ENCODE measurements at regions not wholly inside any gene's neighbourhood (a gene's known extent, or its start where the extent isn't known, plus 50 kb on each side); places are given as distances from the start of the nearest gene placed in this dataset.

DNA sequence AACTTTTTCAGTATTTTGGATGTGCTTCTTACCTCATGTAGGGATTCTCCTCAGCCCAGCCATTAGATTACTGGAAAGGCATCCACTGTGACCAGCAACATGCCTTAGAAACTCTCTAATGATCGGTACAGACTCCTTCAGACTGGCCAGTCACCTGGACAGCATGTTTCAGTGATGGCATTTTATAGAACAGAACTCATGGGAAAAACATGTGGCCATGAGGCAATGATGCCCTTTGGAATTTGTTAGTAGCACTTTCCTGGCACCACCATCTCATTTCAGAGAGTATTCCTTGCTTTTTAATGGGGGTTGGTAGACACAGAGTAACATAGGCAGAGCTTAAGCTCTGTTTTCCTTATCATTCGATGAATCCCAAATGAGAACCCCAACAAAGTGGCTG, 72.1 kb upstream of the FAM98A start:
- no peak for TF ChIP-seq POLR2A (IDR thresholded peaks at IDR 0.05)
- TF ChIP-seq, protein P1, sequence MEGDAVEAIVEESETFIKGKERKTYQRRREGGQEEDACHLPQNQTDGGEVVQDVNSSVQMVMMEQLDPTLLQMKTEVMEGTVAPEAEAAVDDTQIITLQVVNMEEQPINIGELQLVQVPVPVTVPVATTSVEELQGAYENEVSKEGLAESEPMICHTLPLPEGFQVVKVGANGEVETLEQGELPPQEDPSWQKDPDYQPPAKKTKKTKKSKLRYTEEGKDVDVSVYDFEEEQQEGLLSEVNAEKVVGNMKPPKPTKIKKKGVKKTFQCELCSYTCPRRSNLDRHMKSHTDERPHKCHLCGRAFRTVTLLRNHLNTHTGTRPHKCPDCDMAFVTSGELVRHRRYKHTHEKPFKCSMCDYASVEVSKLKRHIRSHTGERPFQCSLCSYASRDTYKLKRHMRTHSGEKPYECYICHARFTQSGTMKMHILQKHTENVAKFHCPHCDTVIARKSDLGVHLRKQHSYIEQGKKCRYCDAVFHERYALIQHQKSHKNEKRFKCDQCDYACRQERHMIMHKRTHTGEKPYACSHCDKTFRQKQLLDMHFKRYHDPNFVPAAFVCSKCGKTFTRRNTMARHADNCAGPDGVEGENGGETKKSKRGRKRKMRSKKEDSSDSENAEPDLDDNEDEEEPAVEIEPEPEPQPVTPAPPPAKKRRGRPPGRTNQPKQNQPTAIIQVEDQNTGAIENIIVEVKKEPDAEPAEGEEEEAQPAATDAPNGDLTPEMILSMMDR (IDR thresholded peaks at IDR 0.05): no peak
